Activated naive CD4-positive, alpha-beta T cell treated with anti-CD3 and anti-CD28 coated beads, Interleukin-2, amount 50 U/mL, for 16 hours (primary cell): ENCODE measurements at regions not wholly inside any gene's neighbourhood (a gene's known extent, or its start where the extent isn't known, plus 50 kb on each side); places are given as distances from the start of the nearest gene placed in this dataset.

Source experiments
- DNase-seq: peaks from one replicate; pipeline ENCODE4 v3.0.0-alpha.2; 2020

DNA sequence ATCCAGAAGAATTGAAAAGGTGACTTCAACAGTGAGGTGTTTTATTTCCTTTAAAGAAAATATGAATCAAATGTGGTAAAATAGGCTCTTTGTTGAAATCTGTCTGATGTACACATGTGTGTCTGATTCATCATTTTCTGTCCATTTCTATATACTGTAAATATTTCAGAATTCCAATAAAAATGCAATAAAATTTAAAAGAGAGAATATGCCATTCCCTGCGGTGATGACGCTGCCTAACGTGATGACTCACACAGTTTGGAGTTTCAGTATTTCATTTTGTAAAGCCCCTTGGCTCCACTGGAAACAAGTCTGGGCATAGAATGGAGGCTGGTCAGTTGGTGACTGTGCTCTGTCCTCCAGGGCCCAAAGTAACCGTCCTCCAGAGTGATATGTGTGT is 482.5 kb upstream of the CDH5 start:
- no peak for DNase-seq

DNA sequence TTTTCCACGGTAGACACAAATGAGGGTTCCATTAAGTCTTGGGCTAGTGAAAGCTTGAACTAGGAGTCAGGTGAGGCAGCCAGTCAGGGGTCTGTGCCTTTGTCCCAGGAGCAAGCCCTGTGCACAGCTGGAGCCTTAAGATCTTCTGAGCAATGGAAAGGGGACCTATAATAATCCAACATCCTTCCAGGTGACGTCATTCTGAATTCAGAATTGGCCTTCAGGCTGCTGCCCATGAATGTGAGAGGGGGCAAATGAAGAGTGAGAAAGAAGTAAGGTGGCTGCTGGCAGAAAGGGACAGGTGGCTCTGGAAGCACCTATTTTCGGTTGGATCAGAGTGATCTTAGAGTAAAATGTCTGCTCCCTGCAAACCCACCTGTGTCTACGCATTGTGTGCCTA is 488.1 kb upstream of the CDH5 start:
- DNase-seq, result no peak

DNA sequence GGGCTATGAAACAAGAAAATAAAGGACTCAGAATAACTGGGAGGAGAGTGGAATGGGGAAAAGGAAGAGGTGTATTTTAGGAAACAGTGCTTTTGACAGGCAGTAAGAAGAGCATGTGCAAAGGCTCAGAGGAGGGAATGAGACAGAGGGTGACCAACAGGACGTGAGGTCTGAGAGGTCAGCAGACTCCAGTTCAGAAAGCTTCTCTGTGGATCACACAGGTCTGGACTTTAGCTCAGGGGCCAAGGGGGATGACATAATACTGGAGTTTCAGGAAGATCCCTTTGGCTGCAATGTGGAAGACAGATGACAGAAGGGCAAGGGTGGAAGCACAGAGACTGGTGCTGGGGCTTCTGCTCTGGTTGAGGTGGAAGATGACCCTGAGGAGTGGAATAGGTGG is 489.9 kb upstream of the CDH5 start:
- DNase-seq, result no peak

DNA sequence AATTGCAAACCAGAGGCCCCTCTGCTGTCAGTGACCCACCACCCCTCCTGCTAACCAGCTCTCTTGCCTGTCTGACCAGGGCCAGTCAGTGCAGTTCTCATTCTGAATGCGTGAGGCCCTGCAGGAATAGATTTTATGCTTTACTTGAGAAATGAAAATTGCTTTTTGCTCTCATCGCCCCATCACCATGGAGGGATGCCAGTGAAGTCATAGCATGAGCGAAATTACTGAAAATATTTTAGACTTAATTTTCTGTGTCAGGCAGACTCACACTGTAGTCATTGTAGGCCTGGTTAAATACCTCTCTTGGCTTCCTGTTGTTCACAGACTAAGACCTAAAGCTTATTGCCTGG is 490.5 kb upstream of the CDH5 start:
- no peak for DNase-seq

DNA sequence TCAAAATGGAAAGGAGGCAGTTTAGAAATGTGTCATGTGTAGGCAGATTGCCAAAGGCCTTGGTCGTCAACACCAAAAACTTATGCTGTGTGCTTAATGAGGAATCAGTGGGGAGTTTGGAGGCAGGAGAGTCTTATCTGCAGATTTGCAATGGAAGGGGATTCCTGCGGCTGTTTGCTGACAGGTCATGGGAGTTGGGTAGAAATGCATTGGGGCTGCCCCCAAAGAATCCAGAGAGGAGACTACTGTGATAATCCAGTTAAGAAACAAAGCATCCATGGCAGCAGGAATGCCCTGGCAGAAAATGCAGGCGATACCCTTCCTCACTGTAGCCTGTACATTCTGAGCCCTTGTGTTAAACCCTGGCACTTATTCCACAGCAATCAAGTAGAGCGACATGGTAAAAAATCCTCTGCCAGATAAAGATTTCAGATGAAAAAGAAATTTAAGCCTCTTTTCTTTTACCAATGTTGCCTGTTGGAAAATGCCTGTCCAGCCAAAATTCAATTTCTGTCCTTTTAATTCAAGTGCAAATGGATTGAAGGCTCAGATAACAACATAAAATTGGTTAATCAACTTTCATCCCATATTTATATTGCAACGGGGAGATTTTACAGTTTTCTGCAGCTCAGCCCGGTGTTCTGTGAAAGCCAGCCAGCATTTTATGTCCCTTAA is 491.0 kb upstream of the CDH5 start:
- no peak for DNase-seq

DNA sequence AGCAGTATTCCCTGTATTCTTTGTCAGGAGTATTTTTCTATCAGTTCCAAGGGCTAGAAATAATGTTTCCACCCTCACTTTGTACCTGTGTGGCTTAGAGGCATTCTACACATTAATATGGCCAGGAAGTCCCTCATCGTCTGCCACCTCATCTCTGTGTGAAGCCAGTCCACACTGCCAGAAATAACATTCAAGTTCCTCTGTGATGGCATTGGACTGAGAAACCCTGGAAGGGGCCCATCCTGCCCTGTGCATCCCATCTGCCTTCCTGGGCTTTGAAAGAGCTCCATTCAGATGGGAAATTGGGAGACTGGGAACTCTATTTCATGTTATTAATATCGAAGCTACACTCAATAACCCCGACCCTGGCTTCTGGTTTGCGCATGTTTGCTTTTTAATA is 497.2 kb upstream of the CDH5 start:
- no peak for DNase-seq

DNA sequence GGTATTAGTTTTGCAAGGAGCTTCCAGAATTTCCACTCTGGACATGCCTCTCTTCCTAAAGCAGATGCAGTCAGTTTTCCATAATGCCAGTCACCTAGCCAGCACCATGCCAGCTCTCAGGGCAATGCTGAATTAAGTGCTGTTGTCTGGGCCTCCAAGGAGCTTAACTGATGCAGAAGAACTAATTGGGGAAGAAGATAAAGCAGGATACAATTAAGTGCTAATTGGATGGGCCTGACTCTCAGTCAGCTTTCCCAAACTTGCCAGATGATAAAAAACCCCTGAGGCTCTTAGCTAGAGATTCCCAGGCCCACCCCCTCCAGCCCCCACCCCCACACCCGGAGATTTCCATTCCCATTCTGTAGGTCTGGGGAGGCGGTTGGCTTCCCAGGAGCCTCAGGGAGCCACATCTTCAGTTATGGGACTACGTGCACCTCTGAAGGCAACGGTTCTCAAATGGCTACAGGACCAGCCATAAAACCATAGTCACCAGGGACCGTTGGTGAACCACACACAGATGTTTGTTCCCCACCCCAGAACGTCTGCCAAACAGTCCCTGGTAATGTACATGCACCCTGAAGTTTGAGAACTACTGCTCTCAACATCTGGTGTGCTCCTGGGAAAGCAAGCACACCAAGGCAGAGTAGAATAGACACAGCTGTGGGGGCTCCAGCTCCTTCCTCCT is 499.1 kb upstream of the CDH5 start:
- DNase-seq, result no peak

DNA sequence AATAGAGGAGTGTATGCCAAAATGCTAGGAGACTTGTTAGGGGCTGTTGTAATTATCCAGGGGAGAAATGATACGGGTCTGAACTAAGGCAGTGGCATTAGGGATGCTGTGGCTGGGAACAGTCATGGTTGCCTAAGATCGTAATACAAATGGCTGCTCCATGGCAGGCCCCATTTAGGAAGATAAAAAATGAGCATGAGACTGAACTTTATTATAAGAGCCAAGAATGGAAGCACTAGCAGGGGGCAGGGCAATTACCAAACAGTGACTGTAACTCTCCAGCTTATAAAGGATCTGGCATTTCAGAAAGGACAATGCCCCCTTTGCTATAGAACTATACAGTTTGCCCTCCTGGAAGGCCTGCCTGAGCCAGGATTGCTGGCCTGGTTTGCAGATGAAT is 503.3 kb upstream of the CDH5 start:
- no peak for DNase-seq

DNA sequence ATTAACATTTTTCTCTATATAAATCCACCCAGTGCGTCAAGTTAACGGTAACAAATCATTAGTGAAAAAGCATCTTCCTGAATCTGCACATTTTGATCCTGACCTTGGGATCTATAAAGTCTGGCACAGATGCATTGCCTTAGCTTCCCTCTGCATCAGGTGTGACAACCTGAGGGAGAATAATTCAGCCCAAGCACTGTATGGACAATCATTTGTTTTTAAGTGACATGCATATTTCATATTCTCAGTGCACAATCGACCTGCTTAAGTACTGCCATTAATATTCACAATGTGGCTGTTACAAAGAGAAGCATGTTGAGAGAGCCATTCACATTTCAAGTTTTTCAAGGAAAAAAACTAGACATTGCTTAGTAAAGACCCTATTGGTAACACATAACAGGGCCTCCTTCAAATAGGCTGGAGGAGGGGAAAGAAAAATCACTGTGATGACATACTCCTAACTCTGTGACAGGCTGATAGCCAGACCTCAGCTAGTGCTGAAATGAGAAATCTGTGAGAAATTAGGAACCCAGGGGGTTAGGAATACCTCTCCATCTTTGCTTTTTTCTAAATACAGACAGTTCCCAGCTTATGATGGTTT is 505.3 kb upstream of the CDH5 start:
- no peak for DNase-seq

DNA sequence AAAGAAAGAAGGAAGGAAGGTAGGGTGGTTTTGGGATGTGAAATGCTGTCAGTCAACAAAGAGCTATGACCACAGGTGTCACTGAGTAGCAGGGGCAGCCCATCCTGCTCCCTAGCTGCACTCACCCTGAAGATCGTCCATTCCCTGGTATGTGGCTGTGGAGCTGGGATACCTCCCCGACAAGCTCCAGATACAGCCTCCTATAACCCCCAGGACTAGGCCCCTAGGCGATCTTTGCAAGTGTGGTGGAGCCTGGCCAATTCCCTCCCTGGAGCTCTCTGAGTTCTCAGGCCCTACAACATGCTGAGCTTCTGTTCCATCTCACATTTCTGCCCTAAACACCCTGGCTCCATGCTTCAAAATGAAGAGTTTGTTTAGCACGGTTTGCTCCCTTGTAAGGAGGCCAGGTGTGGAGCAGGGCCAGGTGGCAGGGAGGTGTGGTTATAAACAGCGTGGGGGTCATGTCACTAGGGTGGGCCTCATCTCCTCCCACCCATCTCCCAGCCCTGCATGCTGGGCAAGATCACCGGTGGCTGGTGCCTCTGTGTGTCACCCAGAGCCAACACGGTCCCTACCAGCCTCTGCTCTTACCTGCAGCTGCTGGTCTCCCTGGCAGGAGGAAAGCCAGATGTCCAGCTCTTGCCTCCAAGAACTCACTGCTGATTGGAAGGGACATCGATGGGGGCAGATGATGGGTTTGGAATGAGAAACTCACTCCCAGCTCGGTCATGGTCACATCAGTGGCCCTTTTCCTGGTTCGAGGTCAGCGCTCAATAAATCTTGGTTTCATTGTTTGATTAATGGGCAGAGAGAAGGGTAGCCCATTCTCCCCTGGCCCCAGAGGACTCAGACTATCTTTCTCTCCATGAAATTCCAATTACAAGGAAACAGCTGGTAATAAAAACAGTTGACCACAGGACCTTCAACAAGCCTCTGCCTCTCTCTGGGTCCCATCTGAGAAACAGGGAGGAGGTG is 511.0 kb upstream of the CDH5 start:
- no peak for DNase-seq

DNA sequence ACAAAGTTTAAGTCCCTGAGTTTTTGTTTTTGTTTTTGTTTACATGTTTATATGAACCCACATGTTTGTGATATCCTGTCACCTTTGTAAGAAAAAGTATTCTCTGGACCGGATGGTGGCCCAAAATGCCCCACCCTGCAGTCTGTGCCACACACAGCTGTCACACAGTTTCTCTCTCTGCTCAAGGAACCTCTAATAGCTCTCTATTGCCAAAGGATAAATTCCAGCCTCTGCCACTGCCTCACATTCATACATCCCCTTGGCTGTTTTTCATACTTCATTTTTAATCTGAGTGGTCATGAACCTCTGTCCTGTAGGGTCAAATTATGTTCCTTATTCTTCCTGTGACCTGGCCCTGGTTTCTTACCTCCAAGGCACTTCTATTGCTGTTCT is 520.3 kb upstream of the CDH5 start:
- no peak for DNase-seq

DNA sequence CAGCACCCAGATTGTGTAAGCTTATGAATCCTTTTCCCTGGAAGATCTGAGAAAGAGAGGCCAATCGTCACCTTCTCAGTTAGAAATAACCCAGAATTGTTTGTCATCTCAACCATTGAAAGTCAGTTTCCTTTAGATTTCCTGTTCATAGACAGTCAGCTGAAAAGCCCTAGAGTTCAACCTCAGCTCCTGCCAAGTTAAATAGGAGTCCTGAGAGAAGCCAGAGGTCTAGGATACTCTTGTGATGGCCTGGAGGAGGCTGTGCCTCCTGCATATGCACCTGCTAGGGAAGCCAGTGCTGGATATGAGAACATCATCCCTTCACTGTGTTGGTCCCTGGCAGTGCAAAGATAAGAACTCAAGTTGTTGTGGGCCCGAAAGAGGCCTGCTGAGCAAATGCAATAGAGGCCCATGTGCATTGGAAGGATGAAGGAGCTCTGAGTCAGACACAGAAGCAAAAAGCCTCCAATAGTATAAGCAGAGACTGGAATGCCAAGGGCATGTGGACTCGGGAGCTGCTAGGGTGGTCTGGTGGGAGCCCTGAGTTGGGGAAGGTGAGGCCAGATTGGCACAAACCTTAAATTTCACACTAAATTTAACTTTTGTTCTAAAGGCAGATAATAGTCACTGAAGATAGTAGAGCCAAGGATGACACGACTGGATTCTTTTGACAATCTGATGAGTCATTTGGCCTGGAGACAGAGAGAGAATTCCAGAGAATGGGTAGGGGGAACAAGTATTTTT is 520.9 kb upstream of the CDH5 start:
- no peak for DNase-seq

DNA sequence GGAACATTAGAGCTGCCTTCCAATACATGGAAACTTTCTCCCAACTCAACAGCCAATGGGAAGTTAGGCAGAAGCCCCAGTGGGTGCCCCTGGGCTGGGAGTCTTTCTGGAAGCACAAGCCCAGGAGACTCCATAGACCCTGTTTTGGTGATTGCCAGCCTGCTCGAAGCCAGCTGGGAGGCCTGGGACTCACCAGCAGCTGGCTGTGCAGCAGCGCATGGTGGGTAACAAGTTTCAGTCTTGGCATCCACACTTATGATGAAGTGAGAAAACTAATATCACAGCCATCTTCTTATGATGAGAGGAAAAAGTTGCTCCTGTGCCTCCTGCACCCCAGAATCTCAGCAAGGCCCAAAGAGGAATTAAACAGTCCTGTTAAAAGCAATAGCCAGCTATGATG is 522.5 kb upstream of the CDH5 start:
- DNase-seq, result no peak

DNA sequence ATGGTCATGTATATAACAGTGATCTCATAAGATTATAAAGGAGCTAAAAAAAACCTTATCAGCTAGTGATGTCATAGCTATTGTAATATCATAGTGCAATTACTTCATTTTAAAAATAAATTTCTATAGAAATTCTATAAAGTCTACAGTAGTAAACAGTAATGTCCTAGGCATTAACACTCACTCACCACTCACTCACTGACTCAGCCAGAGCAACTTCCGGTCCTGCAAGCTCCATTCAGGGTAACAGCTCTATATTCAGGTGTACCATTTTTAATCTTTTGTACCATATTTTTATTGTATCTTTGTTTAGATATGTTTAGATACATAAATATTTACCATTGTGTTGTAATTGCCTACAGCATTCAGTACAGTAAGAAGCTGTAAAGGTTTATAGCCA is 524.4 kb upstream of the CDH5 start:
- DNase-seq, result no peak

DNA sequence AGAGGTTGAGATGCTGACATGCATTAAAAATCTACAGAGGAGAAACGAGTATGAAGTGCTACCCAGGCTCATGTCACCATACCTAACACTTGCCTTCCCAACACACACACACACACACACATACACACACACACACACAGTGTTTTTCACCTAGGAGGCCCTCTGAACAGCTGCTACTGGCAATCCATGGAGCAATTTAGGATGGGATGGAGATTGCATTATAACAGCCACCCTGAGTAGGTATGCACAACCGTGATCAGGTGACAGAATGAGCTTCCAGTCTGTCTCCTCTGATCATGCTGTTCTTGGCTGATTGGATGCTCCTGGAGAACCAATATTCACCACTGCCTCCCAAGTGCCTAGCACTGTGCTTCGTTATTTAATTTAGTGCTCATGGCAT is 528.5 kb upstream of the CDH5 start:
- DNase-seq, result no peak

DNA sequence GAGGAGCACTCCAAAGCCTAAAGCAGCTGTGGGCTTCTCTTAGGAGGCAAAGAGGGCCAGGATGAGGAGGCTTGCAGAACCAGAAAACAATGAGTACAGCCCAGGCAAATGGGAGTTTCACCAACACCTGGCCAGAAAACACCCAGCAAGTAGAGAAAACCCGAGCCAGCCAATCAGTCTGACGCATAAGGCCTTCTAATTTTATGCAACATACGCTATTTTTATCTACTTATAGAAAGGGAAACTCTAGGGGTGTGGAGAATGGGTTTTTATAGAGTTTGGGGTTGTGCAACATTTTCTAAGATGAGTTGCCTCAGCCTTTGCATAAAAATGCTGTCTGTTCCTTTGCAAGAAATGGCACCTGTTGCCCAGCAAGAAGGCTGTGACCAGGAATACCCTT is 529.0 kb upstream of the CDH5 start:
- no peak for DNase-seq

DNA sequence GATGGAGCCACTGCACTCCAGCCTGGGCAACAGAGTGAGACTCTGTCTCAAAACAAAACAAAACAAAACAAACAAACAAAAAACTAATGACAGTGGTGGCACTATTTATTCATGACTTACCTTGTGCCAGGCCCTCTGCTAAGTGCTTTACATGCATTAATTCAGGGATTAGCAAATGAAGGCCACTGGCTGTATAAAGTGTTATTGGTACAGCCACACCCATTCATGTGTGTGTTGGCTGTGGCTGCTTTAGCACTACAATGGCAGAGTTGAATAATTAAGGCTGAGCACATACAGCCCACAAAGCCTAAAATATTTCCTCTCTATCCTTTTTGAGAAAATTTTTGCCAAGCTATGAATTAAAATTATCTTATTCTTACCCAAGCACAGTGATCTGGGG is 531.8 kb upstream of the CDH5 start:
- no peak for DNase-seq

DNA sequence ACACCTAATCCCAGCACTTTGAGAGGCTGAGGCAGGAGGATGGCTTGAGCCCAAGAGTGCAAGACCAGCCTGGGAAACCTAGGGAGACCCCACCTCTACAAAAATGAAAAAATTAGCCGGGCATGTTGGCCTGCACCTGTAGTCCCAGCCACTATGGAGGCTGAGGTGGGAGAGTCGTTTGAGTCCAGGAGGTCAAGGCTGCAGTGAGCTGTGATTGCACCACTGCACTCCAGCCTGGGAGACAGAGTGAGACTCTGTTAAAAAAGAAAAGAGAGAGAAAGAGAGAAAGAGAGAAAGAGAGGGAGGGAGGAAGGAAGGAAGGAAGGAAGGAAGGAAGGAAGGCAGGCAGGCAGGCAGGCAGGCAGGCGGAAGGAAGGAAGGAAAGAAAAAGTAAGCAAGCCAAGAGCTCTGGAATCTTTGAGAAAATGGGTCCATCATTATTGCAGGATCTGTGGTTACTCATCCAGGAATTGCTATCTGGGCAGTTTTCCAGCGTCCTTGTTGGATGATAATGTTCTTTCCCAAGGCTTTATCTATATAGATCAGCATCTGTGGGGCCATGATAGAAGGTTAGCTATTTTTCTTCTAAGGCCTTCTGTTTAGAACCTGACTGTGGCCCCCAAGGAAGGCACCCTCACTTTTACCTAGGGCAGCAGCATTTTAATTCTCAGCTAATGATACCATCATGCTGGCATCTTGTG is 533.2 kb upstream of the CDH5 start:
- DNase-seq, result no peak

DNA sequence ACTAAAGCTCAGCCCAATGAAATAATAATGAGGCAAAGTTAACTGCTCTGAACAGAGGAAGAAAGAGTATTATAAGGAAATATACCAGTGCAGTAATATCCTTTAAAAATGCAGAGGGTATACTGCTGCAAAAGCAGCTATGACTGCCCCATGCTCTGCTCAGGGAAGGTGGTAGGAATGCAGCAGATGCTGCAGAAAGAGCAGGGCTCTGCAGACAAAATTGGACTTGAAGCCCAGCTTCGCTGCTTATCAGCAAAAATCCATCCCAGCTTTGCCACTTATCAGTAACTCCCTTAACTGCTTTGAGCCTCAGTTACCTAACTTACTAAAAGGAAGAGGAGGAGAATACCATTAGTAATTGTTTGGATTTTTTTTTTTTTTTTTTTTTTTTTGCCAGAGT is 533.8 kb upstream of the CDH5 start:
- no peak for DNase-seq

DNA sequence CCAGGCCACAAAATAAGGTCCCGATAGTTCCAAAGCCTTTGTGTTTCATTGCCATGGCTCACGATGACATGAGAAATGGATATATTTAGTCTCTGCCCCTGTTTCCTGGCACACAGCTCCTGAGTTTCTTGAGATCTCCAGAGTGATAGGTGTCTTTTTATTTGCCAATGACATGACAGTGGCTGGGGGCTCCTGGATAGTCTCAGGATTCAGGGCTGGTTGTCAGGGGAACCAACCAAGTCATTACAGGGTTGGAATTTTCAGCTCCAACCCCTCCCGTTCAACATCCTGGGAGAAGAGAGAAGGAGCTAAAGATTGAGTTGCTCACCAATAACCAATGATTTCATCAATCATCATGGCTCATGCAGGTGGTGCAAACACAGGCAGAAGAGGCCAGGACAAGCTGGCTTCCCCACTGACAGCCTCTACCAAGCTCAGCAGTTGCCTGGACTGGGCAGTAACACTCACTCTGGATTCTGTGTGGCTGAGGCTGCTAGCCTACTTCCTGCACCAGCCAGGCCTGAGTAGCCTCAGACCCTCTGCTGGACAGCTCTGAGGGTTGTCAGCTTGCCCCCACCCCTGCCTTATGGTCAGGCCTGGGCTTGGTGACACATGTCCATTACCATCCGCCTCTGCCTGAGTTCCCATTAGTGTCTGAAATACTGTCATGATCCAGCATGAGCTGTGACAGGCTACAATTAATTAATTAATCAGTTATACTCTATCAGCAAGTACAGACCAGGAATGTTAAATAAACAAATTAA is 534.4 kb upstream of the CDH5 start:
- DNase-seq, result no peak

DNA sequence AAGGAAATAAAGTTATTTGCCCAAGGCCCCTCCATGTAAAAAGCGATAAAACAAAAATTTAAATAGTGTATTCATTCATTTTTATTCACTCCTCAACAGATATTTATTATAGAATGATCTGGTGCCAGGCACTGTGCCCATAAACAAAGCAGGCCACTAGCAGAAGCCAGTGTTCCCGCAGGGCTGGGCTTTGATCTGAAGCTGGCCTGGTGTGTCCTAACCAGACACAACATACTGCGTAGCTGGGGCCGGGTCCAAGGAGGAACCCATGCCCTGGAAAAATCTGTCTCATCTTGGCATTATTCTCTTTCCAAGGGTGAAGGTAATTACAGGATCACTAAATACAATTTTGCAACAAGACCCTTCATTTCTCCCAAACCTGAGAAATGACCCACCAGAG is 537.4 kb upstream of the CDH5 start:
- no peak for DNase-seq
